ENCODE measurements at regions not wholly inside any gene's neighbourhood (a gene's known extent, or its start where the extent isn't known, plus 50 kb on each side); places are given as distances from the start of the nearest gene placed in this dataset.

DNA sequence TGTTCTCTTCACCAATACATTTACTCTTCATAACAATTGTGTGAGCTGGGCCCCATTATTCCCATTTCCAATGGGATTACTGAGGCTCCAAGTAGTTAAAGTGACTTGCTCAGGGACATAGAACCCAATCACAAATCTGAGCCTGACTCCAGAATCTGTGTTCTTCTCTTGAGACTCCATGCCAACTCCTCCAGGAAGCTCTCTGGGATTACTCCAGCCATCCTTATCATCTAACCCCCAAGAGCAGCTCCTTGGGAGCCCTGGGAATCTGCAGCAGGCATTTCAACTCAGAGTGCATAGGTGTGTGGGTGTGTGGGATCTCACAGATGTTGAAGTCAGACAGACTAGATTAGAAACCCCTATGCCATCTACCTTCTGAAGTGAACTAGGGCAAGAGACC lies 131.4 kb upstream of the BOD1 start:
- TF ChIP-seq, protein P1, sequence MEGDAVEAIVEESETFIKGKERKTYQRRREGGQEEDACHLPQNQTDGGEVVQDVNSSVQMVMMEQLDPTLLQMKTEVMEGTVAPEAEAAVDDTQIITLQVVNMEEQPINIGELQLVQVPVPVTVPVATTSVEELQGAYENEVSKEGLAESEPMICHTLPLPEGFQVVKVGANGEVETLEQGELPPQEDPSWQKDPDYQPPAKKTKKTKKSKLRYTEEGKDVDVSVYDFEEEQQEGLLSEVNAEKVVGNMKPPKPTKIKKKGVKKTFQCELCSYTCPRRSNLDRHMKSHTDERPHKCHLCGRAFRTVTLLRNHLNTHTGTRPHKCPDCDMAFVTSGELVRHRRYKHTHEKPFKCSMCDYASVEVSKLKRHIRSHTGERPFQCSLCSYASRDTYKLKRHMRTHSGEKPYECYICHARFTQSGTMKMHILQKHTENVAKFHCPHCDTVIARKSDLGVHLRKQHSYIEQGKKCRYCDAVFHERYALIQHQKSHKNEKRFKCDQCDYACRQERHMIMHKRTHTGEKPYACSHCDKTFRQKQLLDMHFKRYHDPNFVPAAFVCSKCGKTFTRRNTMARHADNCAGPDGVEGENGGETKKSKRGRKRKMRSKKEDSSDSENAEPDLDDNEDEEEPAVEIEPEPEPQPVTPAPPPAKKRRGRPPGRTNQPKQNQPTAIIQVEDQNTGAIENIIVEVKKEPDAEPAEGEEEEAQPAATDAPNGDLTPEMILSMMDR (IDR thresholded peaks at IDR 0.05; ENCODE audit: partially characterized antibody, unreplicated experiment), result no peak
- H3K27me3 Mint-ChIP-seq (ENCODE audit: unreplicated experiment), result peaks cover 4% of the 10 kb centered on the region
- peaks cover 3% of the 10 kb centered on the region for H3K9me3 Mint-ChIP-seq (ENCODE audit: unreplicated experiment)
- peaks cover 16% of the 10 kb centered on the region for H3K4me1 Mint-ChIP-seq (ENCODE audit: low read depth, unreplicated experiment)
- no peak overlapping the region for H3K27ac Mint-ChIP-seq (ENCODE audit: unreplicated experiment)
- H3K4me3 Mint-ChIP-seq (ENCODE audit: unreplicated experiment), result no peak overlapping the region
- H3K36me3 Mint-ChIP-seq (ENCODE audit: unreplicated experiment), result no peaks in the 10 kb centered on the region
- no peak for DNase-seq

DNA sequence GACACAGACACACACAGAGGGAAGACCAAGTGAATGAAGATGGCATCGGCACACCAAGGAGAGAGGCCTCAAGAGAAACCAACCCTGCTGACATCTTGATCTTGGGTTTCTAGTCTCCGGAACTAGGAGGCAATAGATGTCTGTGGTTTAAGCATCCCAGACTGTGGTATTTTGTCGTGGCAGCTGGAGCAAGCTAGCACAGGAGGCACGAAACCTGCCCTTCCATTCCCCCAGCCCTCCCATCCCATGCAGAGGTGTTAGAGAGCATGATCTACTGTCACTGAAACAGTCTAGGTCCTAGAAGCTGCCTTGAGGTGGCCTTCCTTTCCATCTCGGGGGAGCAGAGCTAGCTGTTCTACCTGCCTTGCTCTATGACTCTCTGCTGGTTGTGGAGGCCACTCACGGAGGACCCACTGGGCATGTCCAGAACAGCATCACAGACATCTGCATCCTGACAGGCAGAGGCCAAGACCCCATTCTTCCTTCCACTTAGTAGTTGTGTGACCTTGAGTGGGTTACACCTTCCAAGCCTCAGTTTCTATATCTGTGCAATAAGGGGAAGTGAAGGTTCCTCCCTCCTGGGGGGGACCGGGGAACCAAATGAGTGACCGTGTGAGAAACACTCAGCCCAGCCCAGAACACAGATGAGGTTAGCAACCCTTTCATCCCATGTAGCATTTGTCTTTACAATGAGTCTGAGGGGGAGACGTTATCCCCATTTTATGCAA lies 134.3 kb upstream of the BOD1 start:
- no peaks in the 10 kb centered on the region for H3K36me3 Mint-ChIP-seq (ENCODE audit: unreplicated experiment)
- no peak overlapping the region for H3K27ac Mint-ChIP-seq (ENCODE audit: unreplicated experiment)
- TF ChIP-seq, protein P1 (IDR thresholded peaks at IDR 0.05; ENCODE audit: partially characterized antibody, unreplicated experiment), result no peak
- peaks cover 28% of the 10 kb centered on the region for H3K4me1 Mint-ChIP-seq (ENCODE audit: low read depth, unreplicated experiment)
- peaks cover under 1% of the 10 kb centered on the region for H3K27me3 Mint-ChIP-seq (ENCODE audit: unreplicated experiment)
- no peak for DNase-seq
- H3K9me3 Mint-ChIP-seq (ENCODE audit: unreplicated experiment), result peaks cover 3% of the 10 kb centered on the region
- no peak overlapping the region for H3K4me3 Mint-ChIP-seq (ENCODE audit: unreplicated experiment)

DNA sequence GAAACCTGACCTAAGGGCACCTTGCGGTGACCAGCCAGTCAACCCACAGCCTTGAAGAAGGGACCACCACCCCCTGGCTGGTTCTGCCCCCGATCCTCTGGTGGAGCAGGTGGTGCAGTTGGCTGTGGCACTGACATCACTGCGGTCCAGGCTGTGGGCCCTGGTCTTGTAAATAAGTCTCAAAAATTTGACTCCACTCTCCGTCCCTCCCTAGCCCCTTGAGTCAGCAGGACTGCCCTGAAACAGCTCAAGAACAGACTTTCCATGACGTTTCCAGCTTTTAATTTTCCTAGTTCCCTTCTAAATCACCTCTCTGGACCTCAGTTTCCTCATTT lies 134.8 kb upstream of the BOD1 start:
- H3K4me1 Mint-ChIP-seq (ENCODE audit: low read depth, unreplicated experiment), result peaks cover 24% of the 10 kb centered on the region
- no peak overlapping the region for H3K27ac Mint-ChIP-seq (ENCODE audit: unreplicated experiment)
- H3K4me3 Mint-ChIP-seq (ENCODE audit: unreplicated experiment), result peak overlapping the region; percentile 3
- no peaks in the 10 kb centered on the region for H3K27me3 Mint-ChIP-seq (ENCODE audit: unreplicated experiment)
- TF ChIP-seq, protein P1 (IDR thresholded peaks at IDR 0.05; ENCODE audit: partially characterized antibody, unreplicated experiment), result no peak
- H3K9me3 Mint-ChIP-seq (ENCODE audit: unreplicated experiment), result peaks cover 3% of the 10 kb centered on the region
- H3K36me3 Mint-ChIP-seq (ENCODE audit: unreplicated experiment), result no peaks in the 10 kb centered on the region
- DNase-seq, result no peak

DNA sequence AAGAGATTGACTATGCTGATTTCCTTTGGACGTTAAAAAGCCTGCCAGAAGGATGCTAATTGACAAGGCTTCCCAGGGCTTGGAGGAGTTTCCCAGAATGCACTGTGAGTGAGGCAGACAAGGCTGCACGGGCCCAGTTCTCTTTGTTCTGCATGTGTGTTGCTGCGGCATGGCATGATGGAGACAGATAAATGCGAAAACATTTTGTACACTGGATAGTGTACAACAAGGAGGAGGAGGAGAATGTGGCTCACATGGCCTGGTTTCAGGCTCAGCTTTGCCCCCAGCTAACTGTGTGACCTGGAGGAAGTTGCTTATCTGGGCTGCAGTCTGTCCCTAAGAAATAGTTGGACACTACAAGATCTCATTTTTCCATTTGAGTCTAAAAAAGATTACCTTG lies 135.5 kb upstream of the CPEB4 start:
- no peaks in the 10 kb centered on the region for H3K27me3 Mint-ChIP-seq (ENCODE audit: unreplicated experiment)
- no peaks in the 10 kb centered on the region for H3K36me3 Mint-ChIP-seq (ENCODE audit: unreplicated experiment)
- peak overlapping the region; percentile 5 for H3K27ac Mint-ChIP-seq (ENCODE audit: unreplicated experiment)
- no peak for DNase-seq
- peaks cover 34% of the 10 kb centered on the region for H3K4me1 Mint-ChIP-seq (ENCODE audit: low read depth, unreplicated experiment)
- H3K4me3 Mint-ChIP-seq (ENCODE audit: unreplicated experiment), result peak overlapping the region; percentile 70
- no peaks in the 10 kb centered on the region for H3K9me3 Mint-ChIP-seq (ENCODE audit: unreplicated experiment)
- TF ChIP-seq, protein P1 (IDR thresholded peaks at IDR 0.05; ENCODE audit: partially characterized antibody, unreplicated experiment), result no peak

DNA sequence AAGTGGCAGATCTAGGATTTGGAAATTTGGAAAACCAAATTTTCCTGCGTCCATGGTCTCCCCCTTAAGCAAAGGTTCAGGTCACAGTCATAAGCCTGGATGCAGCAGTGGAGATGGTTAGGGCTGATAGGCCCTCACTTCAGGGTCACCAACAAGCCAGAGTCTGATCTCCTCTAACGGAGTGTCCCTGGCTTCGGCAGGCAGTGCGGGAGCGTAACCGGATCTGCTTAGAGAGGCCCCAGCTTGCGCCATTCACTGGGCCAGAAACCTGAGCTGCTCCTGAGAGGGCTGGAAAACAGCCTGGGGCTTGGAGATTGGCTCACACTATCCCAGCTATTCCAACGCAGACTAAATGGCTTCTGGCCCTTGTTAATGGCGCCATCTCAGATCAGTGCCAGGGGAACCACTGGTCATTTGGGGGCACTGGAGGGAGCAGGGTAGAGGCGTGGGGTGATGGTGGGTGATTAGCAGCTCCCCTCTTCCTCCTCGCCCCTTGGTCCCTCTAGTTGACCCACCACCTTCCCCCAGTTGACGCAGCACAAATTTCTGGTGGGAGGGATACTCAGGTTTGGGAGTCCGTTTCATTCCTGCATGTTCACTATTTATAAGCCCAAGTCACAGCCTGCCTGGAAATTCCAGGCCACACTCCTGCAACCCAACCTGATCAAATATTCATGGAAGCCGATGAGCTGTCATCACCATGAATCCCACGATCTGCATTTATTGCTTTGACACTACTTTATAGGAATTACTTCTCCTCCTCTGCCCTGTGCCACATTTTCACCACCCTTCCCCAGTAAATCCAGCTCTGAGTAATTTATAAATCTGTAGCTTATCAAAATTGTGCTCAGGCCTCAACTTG lies 134.6 kb upstream of the CPEB4 start:
- Mint-ChIP-seq H3K27me3 (ENCODE audit: unreplicated experiment) (no peaks in the 10 kb centered on the region), H3K9me3 (ENCODE audit: unreplicated experiment) (no peaks in the 10 kb centered on the region), H3K36me3 (ENCODE audit: unreplicated experiment) (no peaks in the 10 kb centered on the region), H3K27ac (ENCODE audit: unreplicated experiment) (peak overlapping the region; percentile 84), H3K4me3 (ENCODE audit: unreplicated experiment) (peak overlapping the region; percentile 50), H3K4me1 (ENCODE audit: low read depth, unreplicated experiment) (peaks cover 42% of the 10 kb centered on the region)
- DNase-seq, result peak; percentile 79
- TF ChIP-seq, protein P1 (IDR thresholded peaks at IDR 0.05; ENCODE audit: partially characterized antibody, unreplicated experiment), result no peak
